DOHH2 (cell line): ENCODE measurements at regions not wholly inside any gene's neighbourhood (a gene's known extent, or its start where the extent isn't known, plus 50 kb on each side); places are given as distances from the start of the nearest gene placed in this dataset.

Experiments used
- H3F3A ChIP-seq: fragments of 200-600 bp; sonication (generic), shearing (Covaris generic); 2 replicates; pipeline ENCODE4 v1.6.0; 2016; ENCODE audit warnings: antibody characterized with exemption, mild to moderate bottlenecking; ENCODE audit not compliant: control insufficient read depth, insufficient read depth
- H3K27ac ChIP-seq: fragments of 200-600 bp; sonication (generic); 2 replicates; pipeline ENCODE4 v1.5.1; 2014; ENCODE audit warnings: low read depth, mild to moderate bottlenecking, low read length, moderate library complexity
- H3K27me3 ChIP-seq: fragments of 200-600 bp; sonication (generic); 2 replicates; pipeline ENCODE4 v1.6.1; 2014; ENCODE audit warnings: mild to moderate bottlenecking, low read length, mixed read lengths; ENCODE audit not compliant: control insufficient read depth
- H3K36me3 ChIP-seq: fragments of 200-600 bp; sonication (generic); 2 replicates; pipeline ENCODE4 v1.6.1; 2014; ENCODE audit warnings: mild to moderate bottlenecking, low read length, moderate library complexity, mixed read lengths; ENCODE audit not compliant: control insufficient read depth
- H3K4me1 ChIP-seq: fragments of 200-600 bp; sonication (generic); 2 replicates; pipeline ENCODE4 v1.6.1; 2014; ENCODE audit warnings: mild to moderate bottlenecking, low read length, mixed read lengths; ENCODE audit not compliant: control insufficient read depth
- H3K4me2 ChIP-seq: fragments of 200-600 bp; sonication (generic); 2 replicates; pipeline ENCODE4 v1.6.0; 2014; ENCODE audit warnings: mild to moderate bottlenecking, low read length, moderate library complexity
- H3K4me3 ChIP-seq: fragments of 200-600 bp; sonication (generic); 2 replicates; pipeline ENCODE4 v1.5.1; 2014; ENCODE audit warnings: mild to moderate bottlenecking, low read length, mixed read lengths
- H3K79me2 ChIP-seq: fragments of 200-600 bp; sonication (generic); 2 replicates; pipeline ENCODE4 v1.6.1; 2014; ENCODE audit warnings: mild to moderate bottlenecking, low read length, mixed read lengths; ENCODE audit not compliant: control insufficient read depth
- H3K9me2 ChIP-seq: fragments of 200-600 bp; sonication (generic); replicated peaks from 2 replicates; pipeline ENCODE4 v1.6.1; 2014; ENCODE audit warnings: mild to moderate bottlenecking, low read length, mixed read lengths; ENCODE audit not compliant: control insufficient read depth
- H3K9me3 ChIP-seq: fragments of 200-600 bp; sonication (generic); 2 replicates; pipeline ENCODE4 v1.6.1; 2014; ENCODE audit warnings: antibody characterized with exemption, low read length, mixed read lengths; ENCODE audit not compliant: control insufficient read depth, insufficient read depth
- H4K20me1 ChIP-seq: fragments of 200-600 bp; sonication (generic); 2 replicates; pipeline ENCODE4 v1.6.0; 2014; ENCODE audit warnings: low read depth, mild to moderate bottlenecking, antibody characterized with exemption, low read length, moderate library complexity; ENCODE audit not compliant: control insufficient read depth, insufficient read depth
- EZH2phosphoT487 ChIP-seq: fragments of 200-600 bp; sonication (generic); IDR thresholded peaks from 2 replicates; pipeline ENCODE4 v1.6.1; 2017; ENCODE audit warnings: borderline replicate concordance, mild to moderate bottlenecking, antibody characterized with exemption, low read length, moderate library complexity, mixed read lengths
- TF ChIP-seq, protein P1 (sequence below): fragments of 200-600 bp; sonication (generic); IDR thresholded peaks from one replicate; pipeline ENCODE4 v1.5.1; 2014; ENCODE audit warnings: antibody characterized with exemption, mild to moderate bottlenecking, low read depth, low read length; ENCODE audit not compliant: poor library complexity, severe bottlenecking

DNA sequence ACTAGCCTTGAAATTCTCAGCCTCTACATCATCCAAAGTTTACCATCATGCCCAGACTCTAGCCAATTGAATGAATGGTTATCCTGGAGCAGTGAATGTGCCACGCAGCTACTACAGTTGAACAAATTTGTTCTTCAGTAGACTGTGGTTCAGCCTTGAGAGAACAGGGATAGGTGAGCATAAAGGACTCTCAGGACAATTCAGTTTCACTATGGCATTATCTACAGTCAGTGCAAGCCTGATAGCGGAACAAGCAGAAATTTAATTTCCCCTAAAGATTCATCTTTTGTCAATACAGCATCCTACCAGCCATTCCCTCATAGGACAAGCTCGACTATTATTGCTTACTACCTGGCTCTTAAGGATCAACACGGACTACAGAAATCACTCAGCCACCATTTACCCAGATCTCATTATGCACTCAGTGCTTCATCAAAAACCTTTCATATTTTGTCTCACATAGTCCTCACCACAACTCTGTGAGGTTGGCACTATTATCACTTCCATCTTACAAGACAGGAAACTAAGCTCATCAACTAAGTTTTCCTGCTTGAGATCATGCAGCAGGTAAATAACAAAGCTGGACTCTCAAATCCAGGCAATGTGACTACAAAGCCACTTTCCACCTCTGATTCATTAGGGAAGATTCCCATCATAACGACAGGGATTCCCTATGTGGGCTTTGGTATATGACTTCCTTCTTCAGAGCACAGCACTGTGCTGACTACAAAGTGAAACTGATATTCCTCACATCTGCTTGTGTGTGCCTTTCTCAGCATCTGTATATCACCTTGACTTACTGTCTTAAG lies 181.5 kb upstream of the ACVR2A start:
- Histone ChIP-seq H3K79me2 (no peaks in the 10 kb centered on the region), H3K4me2 (no peak overlapping the region), H3K4me3 (no peak overlapping the region), H3F3A (no peaks in the 10 kb centered on the region), H3K9me2 (no peaks in the 10 kb centered on the region; the same call in 1 of the 2 replicates), H3K27me3 (no peaks in the 10 kb centered on the region), H3K36me3 (no peaks in the 10 kb centered on the region), H3K9me3 (no peaks in the 10 kb centered on the region), H4K20me1 (no peaks in the 10 kb centered on the region), H3K27ac (no peak overlapping the region), H3K4me1 (no peaks in the 10 kb centered on the region)
- TF ChIP-seq EZH2phosphoT487 = no peak
- TF ChIP-seq, protein P1, sequence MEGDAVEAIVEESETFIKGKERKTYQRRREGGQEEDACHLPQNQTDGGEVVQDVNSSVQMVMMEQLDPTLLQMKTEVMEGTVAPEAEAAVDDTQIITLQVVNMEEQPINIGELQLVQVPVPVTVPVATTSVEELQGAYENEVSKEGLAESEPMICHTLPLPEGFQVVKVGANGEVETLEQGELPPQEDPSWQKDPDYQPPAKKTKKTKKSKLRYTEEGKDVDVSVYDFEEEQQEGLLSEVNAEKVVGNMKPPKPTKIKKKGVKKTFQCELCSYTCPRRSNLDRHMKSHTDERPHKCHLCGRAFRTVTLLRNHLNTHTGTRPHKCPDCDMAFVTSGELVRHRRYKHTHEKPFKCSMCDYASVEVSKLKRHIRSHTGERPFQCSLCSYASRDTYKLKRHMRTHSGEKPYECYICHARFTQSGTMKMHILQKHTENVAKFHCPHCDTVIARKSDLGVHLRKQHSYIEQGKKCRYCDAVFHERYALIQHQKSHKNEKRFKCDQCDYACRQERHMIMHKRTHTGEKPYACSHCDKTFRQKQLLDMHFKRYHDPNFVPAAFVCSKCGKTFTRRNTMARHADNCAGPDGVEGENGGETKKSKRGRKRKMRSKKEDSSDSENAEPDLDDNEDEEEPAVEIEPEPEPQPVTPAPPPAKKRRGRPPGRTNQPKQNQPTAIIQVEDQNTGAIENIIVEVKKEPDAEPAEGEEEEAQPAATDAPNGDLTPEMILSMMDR = no peak

DNA sequence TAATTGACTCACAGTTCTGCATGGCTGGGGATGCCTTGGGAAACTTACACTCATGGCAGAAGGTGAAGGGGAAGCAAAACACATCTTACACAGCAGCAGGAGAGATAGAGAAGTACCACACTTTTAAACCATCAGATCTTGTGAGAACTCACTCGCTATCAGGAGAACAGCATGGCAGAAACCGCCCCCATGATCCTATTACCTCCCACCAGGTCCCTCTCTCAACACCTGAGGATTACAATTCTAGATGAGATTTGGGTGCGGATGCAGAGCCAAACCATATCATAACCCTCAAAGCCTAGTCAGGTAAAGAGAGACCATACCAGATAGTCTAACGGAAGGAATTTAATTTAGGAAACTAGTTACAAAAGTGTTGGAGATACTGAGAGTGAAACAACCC lies 182.6 kb upstream of the ACVR2A start:
- no peaks in the 10 kb centered on the region for H3K36me3 ChIP-seq
- no peak overlapping the region for H3K4me3 ChIP-seq
- H3K4me1 ChIP-seq = no peaks in the 10 kb centered on the region
- no peaks in the 10 kb centered on the region for H3F3A ChIP-seq
- no peaks in the 10 kb centered on the region for H3K9me3 ChIP-seq
- no peaks in the 10 kb centered on the region; the same call in 1 of the 2 replicates for H3K9me2 ChIP-seq
- no peaks in the 10 kb centered on the region for H3K79me2 ChIP-seq
- TF ChIP-seq EZH2phosphoT487 = no peak
- TF ChIP-seq, protein P1 = no peak
- H3K27ac ChIP-seq = no peak overlapping the region
- H3K4me2 ChIP-seq = no peak overlapping the region
- no peaks in the 10 kb centered on the region for H4K20me1 ChIP-seq
- no peaks in the 10 kb centered on the region for H3K27me3 ChIP-seq

DNA sequence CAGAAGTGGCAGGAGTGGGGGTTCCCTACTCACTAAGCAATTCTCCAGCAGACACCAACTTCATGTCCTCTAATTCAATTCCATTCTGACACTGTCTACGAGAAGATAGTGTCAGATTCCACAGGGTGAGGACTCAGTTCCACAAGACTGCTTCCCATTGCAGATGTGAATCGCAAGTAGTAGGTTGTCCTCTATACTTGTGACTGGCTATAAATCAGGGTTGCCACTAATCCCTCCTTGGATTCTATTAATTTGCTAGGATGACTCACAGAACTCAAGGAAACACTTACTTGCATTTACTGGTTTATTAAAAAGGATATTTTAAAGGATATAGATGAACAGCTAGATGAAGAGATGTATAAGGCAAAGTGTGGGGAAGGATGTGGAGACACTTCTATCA lies 184.1 kb upstream of the ACVR2A start:
- Histone ChIP-seq H3K36me3 (no peaks in the 10 kb centered on the region), H3K4me1 (no peaks in the 10 kb centered on the region), H3F3A (no peaks in the 10 kb centered on the region), H3K9me3 (no peaks in the 10 kb centered on the region), H4K20me1 (no peaks in the 10 kb centered on the region), H3K4me2 (no peak overlapping the region), H3K9me2 (no peaks in the 10 kb centered on the region; the same call in 1 of the 2 replicates), H3K4me3 (no peak overlapping the region), H3K79me2 (no peaks in the 10 kb centered on the region), H3K27ac (no peak overlapping the region), H3K27me3 (no peaks in the 10 kb centered on the region)
- TF ChIP-seq, protein P1 = no peak
- no peak for TF ChIP-seq EZH2phosphoT487
